Stomach (tissue), 8 donors: ENCODE measurements at regions not wholly inside any gene's neighbourhood (a gene's known extent, or its start where the extent isn't known, plus 50 kb on each side); places are given as distances from the start of the nearest gene placed in this dataset.
A peak's percentile ranks its signal among the peaks of the same experiment; 100 is the strongest.

Experiments used
- DNase-seq, 2 donors: peaks; one replicate each; pipeline versions ENCODE4 v3.0.0 to v3.0.0-alpha.2; 2013 to 2019
- H3K27ac ChIP-seq, 5 donors: fragments of 200-600 bp in 4 of 5; sonication (generic) in 4 of 5; one replicate each; pipeline ENCODE4 v1.5.1; 2013 to 2019; ENCODE audit warnings: mild to moderate bottlenecking in 1 of 5, moderate library complexity in 1 of 5
- H3K27me3 ChIP-seq, 3 donors: fragments of 200-600 bp; sonication (generic); one replicate each; pipeline ENCODE4 v1.5.1; 2017 to 2019; ENCODE audit warnings: mixed run types in 1 of 3
- H3K36me3 ChIP-seq, 4 donors: fragments of 200-600 bp; sonication (generic); 1 replicate in 3 of 4; 2 replicates in 1 of 4; pipeline ENCODE4 v1.5.1; 2016 to 2019
- H3K4me1 ChIP-seq, 4 donors: fragments of 200-600 bp; sonication (generic); one replicate each; pipeline ENCODE4 v1.5.1; 2016 to 2019
- H3K4me3 ChIP-seq, 4 donors: fragments of 200-600 bp; sonication (generic) in 3 of 4; one replicate each; pipeline ENCODE4 v1.5.1; 2016 to 2019; ENCODE audit warnings: mild to moderate bottlenecking in 1 of 4
- H3K9me3 ChIP-seq, 4 donors: fragments of 200-600 bp; sonication (generic); one replicate each; pipeline ENCODE4 v1.5.1; 2016 to 2019
- CTCF ChIP-seq, 7 experiments: fragments of 450-650 bp in 4 of 7; fragments of 200-600 bp in 3 of 7; sonication (generic) in 3 of 7; IDR thresholded peaks; one replicate each; pipeline ENCODE4 v1.5.1; 2016 to 2019; ENCODE audit warnings: antibody characterized with exemption in 7 of 7, control low read depth in 2 of 7, mild to moderate bottlenecking in 1 of 7
- EP300 ChIP-seq: sonication (generic); formaldehyde crosslinking; IDR thresholded peaks from one replicate; pipeline ENCODE4 v1.6.1; 2017; ENCODE audit warnings: antibody characterized with exemption
- POLR2A ChIP-seq, 4 donors: fragments of 450-650 bp; IDR thresholded peaks; one replicate each; pipeline ENCODE4 v1.6.1; 2016; ENCODE audit warnings: antibody characterized with exemption in 4 of 4, control low read depth in 2 of 4, mild to moderate bottlenecking in 1 of 4, moderate library complexity in 1 of 4
- POLR2AphosphoS5 ChIP-seq, 3 donors: sonication (generic); formaldehyde crosslinking; IDR thresholded peaks; one replicate each; pipeline ENCODE4 v1.6.1; 2016; ENCODE audit warnings: antibody characterized with exemption in 3 of 3
- whole genome bisulfite sequencing, 5 donors: extraction: QIAGEN DNeasy Blood & Tissue Kit in 3 of 5; methylation state at CpG; one replicate each; pipeline versions ENCODE4 v1.1.5 to v1.1.7; 2013 to 2018; 5-methylcytosine and 5-hydroxymethylcytosine counted together
- intact Hi-C: fragments of 100-400 bp; cut with DNase I; formaldehyde crosslinking; loops from one replicate; pipeline ENCODE4 v1.15.1; 2023; ENCODE audit warnings: low total_unique reads
- donor health status: healthy with polysubstance abuse.
- donor health status: Bipolar disorder and iron deficiency.
- donor health status: healthy.

GRCh38 chr3:152056481-152056880 is 183.0 kb downstream of the SUCNR1 start:
- Histone ChIP-seq H3K36me3 (no peaks in the 10 kb centered on the region), H3K27ac (no peak overlapping the region), H3K4me3 (no peak overlapping the region), H3K9me3 (no peaks in the 10 kb centered on the region), H3K27me3 (no peaks in the 10 kb centered on the region), H3K4me1 (peaks cover 0 to 12% (median 3%) of the 10 kb centered on the region in 4 donors)
- TF ChIP-seq CTCF (IDR thresholded peaks at IDR 0.05) = no peak
- no peak for TF ChIP-seq POLR2A (IDR thresholded peaks at IDR 0.05)
- no peak for TF ChIP-seq POLR2AphosphoS5 (IDR thresholded peaks at IDR 0.05)
- no peak for TF ChIP-seq EP300
- intact Hi-C loops = no loop called here
- DNase-seq = no peak

- WGBS, 5 donors = 73 to 85% (median 81%) methylated on average over 3 of the region's 3 CpGs
- no peak for DNase-seq
- Histone ChIP-seq H3K27ac (no peak overlapping the region), H3K27me3 (no peaks in the 10 kb centered on the region), H3K36me3 (no peaks in the 10 kb centered on the region), H3K9me3 (no peaks in the 10 kb centered on the region), H3K4me3 (no peak overlapping the region), H3K4me1 (peaks cover 0 to 14% (median 3%) of the 10 kb centered on the region in 4 donors)
- intact Hi-C loops = no loop called here
- TF ChIP-seq CTCF (IDR thresholded peaks at IDR 0.05) (no peak), POLR2AphosphoS5 (IDR thresholded peaks at IDR 0.05) (no peak), POLR2A (IDR thresholded peaks at IDR 0.05) (no peak), EP300 (no peak)
These were observed 183.5 kb downstream of the SUCNR1 start for GRCh38 chr3:152056987-152057386.

- peaks cover 0 to 14% (median 3%) of the 10 kb centered on the region in 4 donors for H3K4me1 ChIP-seq
- H3K9me3 ChIP-seq = no peaks in the 10 kb centered on the region
- no peak for TF ChIP-seq CTCF (IDR thresholded peaks at IDR 0.05)
- no peak for TF ChIP-seq EP300
- TF ChIP-seq POLR2A (IDR thresholded peaks at IDR 0.05) = no peak
- TF ChIP-seq POLR2AphosphoS5 (IDR thresholded peaks at IDR 0.05) = no peak
- H3K27ac ChIP-seq = no peak overlapping the region
- no peaks in the 10 kb centered on the region for H3K27me3 ChIP-seq
- H3K36me3 ChIP-seq = no peaks in the 10 kb centered on the region
- WGBS, 5 donors = 83 to 95% (median 88%) methylated on average over 2 of the region's 2 CpGs
- no peak overlapping the region for H3K4me3 ChIP-seq
- no peak for DNase-seq
- intact Hi-C loops = no loop called here
These were observed 185.4 kb downstream of the SUCNR1 start for GRCh38 chr3:152058856-152059255.

- intact Hi-C loops = no loop called here
- no peaks in the 10 kb centered on the region for H3K9me3 ChIP-seq
- TF ChIP-seq POLR2A (IDR thresholded peaks at IDR 0.05) = no peak
- no peak for TF ChIP-seq EP300
- TF ChIP-seq CTCF (IDR thresholded peaks at IDR 0.05) = no peak
- no peak for TF ChIP-seq POLR2AphosphoS5 (IDR thresholded peaks at IDR 0.05)
- H3K4me1 ChIP-seq = peaks cover 0 to 14% (median 3%) of the 10 kb centered on the region in 4 donors
- H3K36me3 ChIP-seq = no peaks in the 10 kb centered on the region
- H3K27ac ChIP-seq = peak overlapping the region in 1 of 5 donors; percentile 25
- no peak for DNase-seq
- WGBS, 5 donors = 18 to 49% (median 23%) methylated on average over 1 of the region's 1 CpG
- H3K27me3 ChIP-seq = no peaks in the 10 kb centered on the region
- no peak overlapping the region for H3K4me3 ChIP-seq
These were observed 187.3 kb downstream of the SUCNR1 start for GRCh38 chr3:152060701-152061100.
